ENCODE measurements at regions not wholly inside any gene's neighbourhood (a gene's known extent, or its start where the extent isn't known, plus 50 kb on each side); places are given as distances from the start of the nearest gene placed in this dataset.
A peak's percentile ranks its signal among the peaks of the same experiment; 100 is the strongest.

DNA sequence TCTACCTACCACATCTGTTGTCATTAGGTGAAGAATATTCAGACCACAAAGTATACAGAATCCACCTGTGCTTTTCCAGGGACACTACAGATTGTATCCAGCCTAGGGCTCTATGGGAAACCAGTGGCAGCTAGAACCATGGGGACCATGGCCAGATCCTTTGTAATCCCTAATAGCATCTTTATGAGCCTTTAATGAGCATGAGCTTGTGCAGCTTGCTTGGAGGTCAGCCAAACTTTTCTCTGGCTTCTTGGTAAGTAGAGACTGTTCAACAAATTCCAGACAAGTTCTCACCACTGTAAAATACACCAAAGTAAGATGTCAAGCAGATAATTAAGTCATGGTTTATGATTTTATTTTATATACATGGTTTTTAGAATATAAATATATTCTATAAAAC lies 301.6 kb upstream of the ADGRB3 start:
- in situ Hi-C loops (cut with HindIII; ENCODE audit: low pct_ligation_motif_present, low sequenced_read_pairs): no loop called here
- Histone ChIP-seq H3K27ac (no peak overlapping the region), H3K36me3 (replicated peaks) (no peaks in the 10 kb centered on the region), H3K4me3 (ENCODE audit: low read depth, low read length) (no peak overlapping the region), H3K27me3 (replicated peaks) (no peaks in the 10 kb centered on the region)
- no peak for TF ChIP-seq CTCF (IDR thresholded peaks at IDR 0.05; ENCODE audit: low read depth, low read length, missing control alignments)
- no peak for DNase-seq

- Histone ChIP-seq H3K4me3 (ENCODE audit: low read depth, low read length) (no peak overlapping the region), H3K27ac (no peak overlapping the region), H3K27me3 (replicated peaks) (no peaks in the 10 kb centered on the region), H3K36me3 (replicated peaks) (no peaks in the 10 kb centered on the region)
- in situ Hi-C loops (cut with HindIII; ENCODE audit: low pct_ligation_motif_present, low sequenced_read_pairs): no loop called here
- no peak for DNase-seq
- no peak for TF ChIP-seq CTCF (IDR thresholded peaks at IDR 0.05; ENCODE audit: low read depth, low read length, missing control alignments)
Measured at GRCh38 chr6:68328156-68328555, 306.9 kb upstream of the ADGRB3 start.

DNA sequence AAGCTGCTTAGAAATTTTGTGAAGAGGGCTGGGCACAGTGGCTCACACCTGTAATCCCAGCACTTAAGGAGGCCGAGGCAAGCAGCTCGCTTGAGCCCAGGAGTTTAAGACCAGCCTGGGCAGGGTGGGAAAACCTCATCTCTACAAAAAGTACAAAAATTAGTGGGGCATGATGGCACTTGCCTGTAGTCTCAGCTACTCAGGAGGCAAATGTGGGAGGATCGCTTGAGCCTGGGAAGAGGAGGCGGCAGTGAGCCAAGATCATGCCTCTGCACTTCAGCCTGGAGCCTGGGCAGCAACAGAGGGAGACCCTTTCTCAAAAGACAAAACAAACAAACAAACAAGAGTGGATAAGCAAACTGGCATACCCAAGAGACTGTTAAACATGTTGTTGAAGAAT lies 308.3 kb upstream of the ADGRB3 start:
- no peak for DNase-seq
- Histone ChIP-seq H3K27me3 (replicated peaks) (no peaks in the 10 kb centered on the region), H3K27ac (no peak overlapping the region), H3K4me3 (ENCODE audit: low read depth, low read length) (no peak overlapping the region), H3K36me3 (replicated peaks) (no peaks in the 10 kb centered on the region)
- TF ChIP-seq CTCF (IDR thresholded peaks at IDR 0.05; ENCODE audit: low read depth, low read length, missing control alignments): no peak
- in situ Hi-C loops (cut with HindIII; ENCODE audit: low pct_ligation_motif_present, low sequenced_read_pairs): no loop called here

DNA sequence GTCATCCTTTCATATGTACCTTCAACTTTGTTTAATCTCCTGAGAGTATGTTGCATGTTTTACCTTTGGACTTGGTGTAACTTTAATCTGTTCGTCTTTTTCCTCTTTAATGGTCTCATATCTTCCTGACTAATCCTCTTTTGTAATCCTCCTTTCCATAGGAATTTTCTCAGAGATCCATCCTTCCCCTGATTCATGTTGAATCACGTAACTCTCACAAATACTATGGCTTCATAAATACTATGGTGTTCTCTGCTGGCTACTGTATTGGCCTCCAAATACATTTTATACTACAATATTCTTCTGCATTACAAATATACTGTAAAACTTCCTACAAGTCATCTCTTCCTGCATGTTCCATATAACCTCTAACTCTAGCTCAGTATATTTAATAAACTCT lies 317.7 kb upstream of the ADGRB3 start:
- Histone ChIP-seq H3K4me3 (ENCODE audit: low read depth, low read length) (no peak overlapping the region), H3K36me3 (replicated peaks) (no peaks in the 10 kb centered on the region), H3K27ac (no peak overlapping the region), H3K27me3 (replicated peaks) (no peaks in the 10 kb centered on the region)
- in situ Hi-C loops (cut with HindIII; ENCODE audit: low pct_ligation_motif_present, low sequenced_read_pairs): no loop called here
- no peak for TF ChIP-seq CTCF (IDR thresholded peaks at IDR 0.05; ENCODE audit: low read depth, low read length, missing control alignments)
- DNase-seq: no peak

DNA sequence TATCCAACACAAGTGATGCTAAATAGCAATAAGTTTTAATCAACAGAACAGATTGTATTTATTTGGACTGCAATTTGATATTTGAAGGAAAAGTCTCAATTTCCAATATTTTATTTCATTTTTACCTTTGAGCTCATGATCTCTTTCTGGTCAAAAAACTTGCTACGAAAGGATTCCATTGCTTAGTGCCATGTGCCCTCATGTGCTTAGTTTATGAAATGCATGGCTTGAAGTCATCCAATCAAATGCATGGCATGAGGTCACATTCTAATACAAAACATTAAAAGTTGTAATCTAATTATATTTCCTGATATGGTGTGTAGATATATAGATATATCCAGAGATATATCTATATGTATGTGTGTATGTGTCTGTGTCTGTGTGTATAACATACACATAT lies 321.2 kb upstream of the ADGRB3 start:
- H3K4me3 ChIP-seq (ENCODE audit: low read depth, low read length): no peak overlapping the region
- H3K27ac ChIP-seq: no peak overlapping the region
- peak; percentile 17 for DNase-seq
- in situ Hi-C loops (cut with HindIII; ENCODE audit: low pct_ligation_motif_present, low sequenced_read_pairs): no loop called here
- H3K36me3 ChIP-seq (replicated peaks): no peaks in the 10 kb centered on the region
- H3K27me3 ChIP-seq (replicated peaks): no peaks in the 10 kb centered on the region
- peak; percentile 57 for TF ChIP-seq CTCF (IDR thresholded peaks at IDR 0.05; ENCODE audit: low read depth, low read length, missing control alignments)

- Histone ChIP-seq H3K36me3 (replicated peaks) (no peaks in the 10 kb centered on the region), H3K27me3 (replicated peaks) (no peaks in the 10 kb centered on the region), H3K27ac (no peak overlapping the region), H3K4me3 (ENCODE audit: low read depth, low read length) (no peak overlapping the region)
- no peak for DNase-seq
- no peak for TF ChIP-seq CTCF (IDR thresholded peaks at IDR 0.05; ENCODE audit: low read depth, low read length, missing control alignments)
- in situ Hi-C loops (cut with HindIII; ENCODE audit: low pct_ligation_motif_present, low sequenced_read_pairs): no loop called here
Measured at GRCh38 chr6:68307301-68307700, 327.8 kb upstream of the ADGRB3 start.

Data from brain microvascular endothelial cell (primary cell).